Lung (tissue), 11 donors: ENCODE measurements at regions not wholly inside any gene's neighbourhood (a gene's known extent, or its start where the extent isn't known, plus 50 kb on each side); places are given as distances from the start of the nearest gene placed in this dataset.

Experiments used
- ATAC-seq: fragments of 200-7000 bp; cut with Tn5 transposase; one replicate; pipeline ENCODE4 v1.9.1; 2020; ENCODE audit warnings: moderate number of reproducible peaks; ENCODE audit not compliant: insufficient read depth, low FRiP score
- DNase-seq, 3 donors: peaks; one replicate each; pipeline ENCODE4 v3.0.0-alpha.2; 2013 to 2017
- H3K27ac ChIP-seq, 2 donors: one replicate each; pipeline ENCODE4 v1.5.1; 2013; ENCODE audit warnings: mild to moderate bottlenecking in 2 of 2, moderate library complexity in 2 of 2, control low read depth in 1 of 2, inconsistent platforms in 1 of 2, low read depth in 1 of 2, low read length in 1 of 2
- H3K27me3 ChIP-seq, 3 donors: one replicate each; pipeline ENCODE4 v1.5.1; 2013; ENCODE audit warnings: low read length in 2 of 3; ENCODE audit not compliant: control insufficient read depth in 3 of 3, insufficient read depth in 3 of 3
- H3K36me3 ChIP-seq, 4 donors: one replicate each; pipeline ENCODE4 v1.5.1; 2013; ENCODE audit warnings: low read length in 4 of 4, mild to moderate bottlenecking in 1 of 4, moderate library complexity in 1 of 4; ENCODE audit not compliant: control insufficient read depth in 4 of 4, insufficient read depth in 4 of 4
- H3K4me1 ChIP-seq, 5 donors: one replicate each; pipeline ENCODE4 v1.5.1; 2013; ENCODE audit warnings: low read length in 5 of 5, mild to moderate bottlenecking in 2 of 5, moderate library complexity in 1 of 5; ENCODE audit not compliant: control insufficient read depth in 5 of 5, insufficient read depth in 5 of 5
- H3K4me3 ChIP-seq: one replicate; pipeline ENCODE4 v1.5.1; 2013; ENCODE audit warnings: mild to moderate bottlenecking, control low read depth, moderate library complexity
- H3K9ac ChIP-seq, 2 donors: one replicate each; pipeline ENCODE4 v1.5.1; 2013; ENCODE audit warnings: low read length in 2 of 2, control low read depth in 1 of 2; ENCODE audit not compliant: insufficient read depth in 1 of 2
- H3K9me3 ChIP-seq, 4 donors: one replicate each; pipeline ENCODE4 v1.5.1; 2013; ENCODE audit warnings: low read length in 3 of 4, mild to moderate bottlenecking in 1 of 4, moderate library complexity in 1 of 4; ENCODE audit not compliant: control insufficient read depth in 4 of 4, insufficient read depth in 3 of 4
- WGBS, 2 donors: extraction: QIAGEN DNeasy Blood & Tissue Kit; methylation state at CpG; one replicate each; pipeline ENCODE4 v1.1.7; 2013; 5-methylcytosine and 5-hydroxymethylcytosine counted together
- TF ChIP-seq, protein P1 (sequence below): IDR thresholded peaks from 2 replicates; pipeline ENCODE4 v1.5.1; 2012; ENCODE audit warnings: mild to moderate bottlenecking; ENCODE audit errors: control extremely low read depth, extremely low read depth
- donor health status: control.
- donor health status: control.
- donor health status: Bipolar disorder and iron deficiency.
- donor health status: healthy.
- donor health status: DM: yes; HTN: yes; CAD: no.

GRCh38 chr1:102241431-102242338, 245.0 kb upstream of the OLFM3 start:
- TF ChIP-seq, protein P1, sequence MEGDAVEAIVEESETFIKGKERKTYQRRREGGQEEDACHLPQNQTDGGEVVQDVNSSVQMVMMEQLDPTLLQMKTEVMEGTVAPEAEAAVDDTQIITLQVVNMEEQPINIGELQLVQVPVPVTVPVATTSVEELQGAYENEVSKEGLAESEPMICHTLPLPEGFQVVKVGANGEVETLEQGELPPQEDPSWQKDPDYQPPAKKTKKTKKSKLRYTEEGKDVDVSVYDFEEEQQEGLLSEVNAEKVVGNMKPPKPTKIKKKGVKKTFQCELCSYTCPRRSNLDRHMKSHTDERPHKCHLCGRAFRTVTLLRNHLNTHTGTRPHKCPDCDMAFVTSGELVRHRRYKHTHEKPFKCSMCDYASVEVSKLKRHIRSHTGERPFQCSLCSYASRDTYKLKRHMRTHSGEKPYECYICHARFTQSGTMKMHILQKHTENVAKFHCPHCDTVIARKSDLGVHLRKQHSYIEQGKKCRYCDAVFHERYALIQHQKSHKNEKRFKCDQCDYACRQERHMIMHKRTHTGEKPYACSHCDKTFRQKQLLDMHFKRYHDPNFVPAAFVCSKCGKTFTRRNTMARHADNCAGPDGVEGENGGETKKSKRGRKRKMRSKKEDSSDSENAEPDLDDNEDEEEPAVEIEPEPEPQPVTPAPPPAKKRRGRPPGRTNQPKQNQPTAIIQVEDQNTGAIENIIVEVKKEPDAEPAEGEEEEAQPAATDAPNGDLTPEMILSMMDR = no peak
- Histone ChIP-seq H3K27ac (no peak overlapping the region), H3K4me3 (no peak overlapping the region), H3K9me3 (peaks cover 0 to 1% (median 0%) of the 10 kb centered on the region in 4 donors), H3K36me3 (no peaks in the 10 kb centered on the region), H3K27me3 (no peaks in the 10 kb centered on the region), H3K4me1 (no peaks in the 10 kb centered on the region), H3K9ac (no peak overlapping the region)
- no peak for ATAC-seq
- WGBS, 2 donors = 81 to 85% methylated on average over 4 of the region's 4 CpGs
- DNase-seq = no peak

DNA sequence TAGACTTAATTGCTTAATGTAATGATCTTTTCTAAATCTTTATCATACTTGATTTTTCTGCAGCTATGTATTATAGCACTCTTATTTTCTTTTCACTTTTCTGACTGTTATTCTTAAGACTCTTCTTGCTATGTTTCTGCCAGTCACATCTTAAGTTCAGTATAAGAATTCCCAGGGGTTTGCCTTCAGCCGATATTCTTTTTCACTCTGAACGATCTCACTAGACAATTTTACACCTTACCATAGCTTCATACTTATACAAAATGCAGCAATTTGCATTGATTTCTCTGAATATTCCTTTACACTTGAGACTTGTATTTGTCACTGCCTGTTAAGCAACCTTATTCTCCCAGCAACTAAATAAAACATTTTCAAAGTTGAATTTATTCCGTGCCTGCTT, 242.5 kb upstream of the OLFM3 start:
- no peaks in the 10 kb centered on the region for H3K36me3 ChIP-seq
- DNase-seq (no peak), ATAC-seq (no peak)
- no peak overlapping the region for H3K4me3 ChIP-seq
- no peak overlapping the region for H3K9ac ChIP-seq
- no peaks in the 10 kb centered on the region for H3K4me1 ChIP-seq
- H3K27me3 ChIP-seq = no peaks in the 10 kb centered on the region
- H3K9me3 ChIP-seq = peaks cover 0 to 3% (median under 1%) of the 10 kb centered on the region in 4 donors
- no peak overlapping the region for H3K27ac ChIP-seq
- WGBS, 2 donors = 69 to 80% methylated on average over 3 of the region's 3 CpGs
- TF ChIP-seq, protein P1 = no peak

DNA sequence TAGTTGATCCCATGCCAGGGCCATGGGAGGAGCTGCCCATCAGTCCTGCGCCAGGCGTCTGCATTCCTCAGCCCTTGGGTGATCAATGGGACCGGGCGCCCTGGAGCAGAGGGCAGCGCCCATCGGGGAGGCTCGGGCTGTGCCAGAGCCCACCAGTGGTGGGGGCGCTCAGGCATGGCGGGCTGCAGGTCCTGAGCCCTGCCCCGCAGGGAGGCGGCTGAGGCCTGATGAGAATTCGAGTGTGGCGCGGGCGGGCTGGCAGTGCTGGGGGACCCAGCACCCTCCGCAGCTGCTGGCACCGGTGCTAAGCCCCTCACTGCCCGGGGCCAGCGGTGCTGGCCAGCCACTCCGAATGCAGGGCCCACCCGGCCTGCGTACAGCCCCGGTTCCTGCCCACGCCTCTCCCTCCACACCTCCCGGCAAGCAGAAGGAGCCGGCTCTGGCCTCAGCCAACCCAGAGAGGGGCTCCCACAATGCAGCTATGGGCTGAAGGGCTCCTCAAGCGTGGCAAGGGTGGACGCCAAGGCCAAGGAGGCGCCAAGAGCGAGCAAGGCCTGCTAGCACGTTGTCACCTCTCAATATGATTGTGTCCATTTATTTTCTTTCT, 238.1 kb upstream of the OLFM3 start:
- TF ChIP-seq, protein P1 = no peak
- ATAC-seq = no peak

More for the DNA sequence above, 238.1 kb upstream of the OLFM3 start:
- no peak overlapping the region for H3K4me3 ChIP-seq
- no peak overlapping the region for H3K9ac ChIP-seq
- H3K27ac ChIP-seq = no peak overlapping the region
- H3K36me3 ChIP-seq = no peaks in the 10 kb centered on the region
- no peaks in the 10 kb centered on the region for H3K4me1 ChIP-seq
- no peaks in the 10 kb centered on the region for H3K27me3 ChIP-seq
- DNase-seq = no peak
- 87 to 95% methylated on average over 22 to 31 of the region's 31 CpGs for WGBS, 2 donors
- H3K9me3 ChIP-seq = peaks cover 0 to 7% (median under 1%) of the 10 kb centered on the region in 4 donors
